ENCODE measurements at regions not wholly inside any gene's neighbourhood (a gene's known extent, or its start where the extent isn't known, plus 50 kb on each side); places are given as distances from the start of the nearest gene placed in this dataset.

- FAIRE-seq, result no peak
- Histone ChIP-seq H3K4me3 (no peak overlapping the region), H2AFZ (ENCODE audit: low read depth, low read length) (no peak overlapping the region), H3K27ac (ENCODE audit: extremely low read depth, low read depth, low read length) (no peak overlapping the region), H3K9me1 (ENCODE audit: control insufficient read depth, insufficient read depth, low read length) (no peaks in the 10 kb centered on the region), H4K20me1 (replicated peaks; ENCODE audit: control insufficient read depth, insufficient read depth, low read length) (no peaks in the 10 kb centered on the region), H3K36me3 (ENCODE audit: control insufficient read depth, insufficient read depth, low read length) (no peaks in the 10 kb centered on the region), H3K9me3 (replicated peaks; ENCODE audit: control insufficient read depth, insufficient read depth, low read depth, low read length) (no peaks in the 10 kb centered on the region; the same call in 1 of the 2 replicates), H3K27me3 (ENCODE audit: control insufficient read depth in 2 of 2, insufficient read depth in 2 of 2, low read length in 2 of 2) (no peaks in the 10 kb centered on the region), H3K4me1 (replicated peaks in 1 of 2; ENCODE audit: control insufficient read depth in 2 of 2, insufficient read depth in 2 of 2, low read length in 2 of 2) (no peaks in the 10 kb centered on the region), H3K4me2 (ENCODE audit: insufficient read depth, low read length) (no peak overlapping the region), H3K9ac (ENCODE audit: insufficient read depth in 1 of 2, low read depth in 2 of 2, low read length in 2 of 2) (no peak overlapping the region), H3K79me2 (ENCODE audit: control insufficient read depth, insufficient read depth, low read length) (no peaks in the 10 kb centered on the region)
- no TSS peak for BruUV-seq (replicated peaks)
- ChIA-PET POLR2A (no interaction called here), CTCF (ENCODE audit: low intra/inter-chr PET ratio) (no interaction called here)
- intact Hi-C loops (cut with micrococcal nuclease) (no loop called here), in situ Hi-C loops (cut with MboI) (no loop called here)
- no peak for TF ChIP-seq KDM4B (IDR thresholded peaks at IDR 0.05; ENCODE audit: borderline replicate concordance in 2 of 2, low read depth in 1 of 2)
- TF ChIP-seq, protein P1, sequence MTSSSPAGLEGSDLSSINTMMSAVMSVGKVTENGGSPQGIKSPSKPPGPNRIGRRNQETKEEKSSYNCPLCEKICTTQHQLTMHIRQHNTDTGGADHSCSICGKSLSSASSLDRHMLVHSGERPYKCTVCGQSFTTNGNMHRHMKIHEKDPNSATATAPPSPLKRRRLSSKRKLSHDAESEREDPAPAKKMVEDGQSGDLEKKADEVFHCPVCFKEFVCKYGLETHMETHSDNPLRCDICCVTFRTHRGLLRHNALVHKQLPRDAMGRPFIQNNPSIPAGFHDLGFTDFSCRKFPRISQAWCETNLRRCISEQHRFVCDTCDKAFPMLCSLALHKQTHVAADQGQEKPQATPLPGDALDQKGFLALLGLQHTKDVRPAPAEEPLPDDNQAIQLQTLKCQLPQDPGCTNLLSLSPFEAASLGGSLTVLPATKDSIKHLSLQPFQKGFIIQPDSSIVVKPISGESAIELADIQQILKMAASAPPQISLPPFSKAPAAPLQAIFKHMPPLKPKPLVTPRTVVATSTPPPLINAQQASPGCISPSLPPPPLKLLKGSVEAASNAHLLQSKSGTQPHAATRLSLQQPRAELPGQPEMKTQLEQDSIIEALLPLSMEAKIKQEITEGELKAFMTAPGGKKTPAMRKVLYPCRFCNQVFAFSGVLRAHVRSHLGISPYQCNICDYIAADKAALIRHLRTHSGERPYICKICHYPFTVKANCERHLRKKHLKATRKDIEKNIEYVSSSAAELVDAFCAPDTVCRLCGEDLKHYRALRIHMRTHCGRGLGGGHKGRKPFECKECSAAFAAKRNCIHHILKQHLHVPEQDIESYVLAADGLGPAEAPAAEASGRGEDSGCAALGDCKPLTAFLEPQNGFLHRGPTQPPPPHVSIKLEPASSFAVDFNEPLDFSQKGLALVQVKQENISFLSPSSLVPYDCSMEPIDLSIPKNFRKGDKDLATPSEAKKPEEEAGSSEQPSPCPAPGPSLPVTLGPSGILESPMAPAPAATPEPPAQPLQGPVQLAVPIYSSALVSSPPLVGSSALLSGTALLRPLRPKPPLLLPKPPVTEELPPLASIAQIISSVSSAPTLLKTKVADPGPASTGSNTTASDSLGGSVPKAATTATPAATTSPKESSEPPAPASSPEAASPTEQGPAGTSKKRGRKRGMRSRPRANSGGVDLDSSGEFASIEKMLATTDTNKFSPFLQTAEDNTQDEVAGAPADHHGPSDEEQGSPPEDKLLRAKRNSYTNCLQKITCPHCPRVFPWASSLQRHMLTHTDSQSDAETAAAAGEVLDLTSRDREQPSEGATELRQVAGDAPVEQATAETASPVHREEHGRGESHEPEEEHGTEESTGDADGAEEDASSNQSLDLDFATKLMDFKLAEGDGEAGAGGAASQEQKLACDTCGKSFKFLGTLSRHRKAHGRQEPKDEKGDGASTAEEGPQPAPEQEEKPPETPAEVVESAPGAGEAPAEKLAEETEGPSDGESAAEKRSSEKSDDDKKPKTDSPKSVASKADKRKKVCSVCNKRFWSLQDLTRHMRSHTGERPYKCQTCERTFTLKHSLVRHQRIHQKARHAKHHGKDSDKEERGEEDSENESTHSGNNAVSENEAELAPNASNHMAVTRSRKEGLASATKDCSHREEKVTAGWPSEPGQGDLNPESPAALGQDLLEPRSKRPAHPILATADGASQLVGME (CRISPR knock-in tag; IDR thresholded peaks at IDR 0.05), result no peak
- no peak for TF ChIP-seq TRIM24 (IDR thresholded peaks at IDR 0.05)
- no peak for TF ChIP-seq ZNF324 (CRISPR knock-in tag; IDR thresholded peaks at IDR 0.05)
- no peak for TF ChIP-seq ZBTB7A (IDR thresholded peaks at IDR 0.05; ENCODE audit: borderline replicate concordance, control insufficient read depth, low read depth, low read length)
- no peak for TF ChIP-seq ZNF12 (CRISPR knock-in tag; IDR thresholded peaks at IDR 0.05)
- TF ChIP-seq ZHX1 (conservative IDR thresholded peaks at IDR 0.05; ENCODE audit: low read length), result no peak
- no peak for ATAC-seq
- DNase-seq (ENCODE audit: extremely low read depth in 1 of 4, low spot score in 3 of 4), result no peak
- WGBS (ENCODE audit: insufficient coverage, low coverage, missing lambda C conversion rate), result 0% methylated on average over 8 of the region's 8 CpGs
These were observed 330.9 kb downstream of the CHRM3 start for GRCh38 chr1:239717097-239717917.

Measured in K562 (cell line).